Muscle of back (tissue), 3 donors: ENCODE measurements at regions not wholly inside any gene's neighbourhood (a gene's known extent, or its start where the extent isn't known, plus 50 kb on each side); places are given as distances from the start of the nearest gene placed in this dataset.
"Not testable (repeated sequence)": the region's sequence is repeated elsewhere in the genome, so short reads cannot be mapped to it uniquely, and the experiment has no call there.

Experiments
- DNase-seq, 3 donors: peaks; one replicate each; pipeline versions ENCODE4 v3.0.0 to v3.0.0-alpha.2; 2013

GRCh38 chr9:42377530-42378417, 194.3 kb downstream of the SPATA31A6 start:
- DNase-seq = not testable (repeated sequence)

GRCh38 chr9:42378418-42378815, 195.0 kb downstream of the SPATA31A6 start:
- no peak for DNase-seq

- DNase-seq = not testable (repeated sequence)
Measured at GRCh38 chr9:42379602-42380001, 196.1 kb downstream of the SPATA31A6 start.

GRCh38 chr9:42384585-42384984, 201.1 kb downstream of the SPATA31A6 start:
- DNase-seq = not testable (repeated sequence)

- DNase-seq = peak in 1 of 3 donors; percentile 42
Measured at GRCh38 chr9:42385574-42386120, 202.2 kb downstream of the SPATA31A6 start.

GRCh38 chr9:42386477-42386876, 203.0 kb downstream of the SPATA31A6 start:
- DNase-seq = no peak

- no peak for DNase-seq
Measured at GRCh38 chr9:42388146-42388690, 204.8 kb downstream of the SPATA31A6 start.

- no peak for DNase-seq
Measured at GRCh38 chr9:42388846-42389245, 205.4 kb downstream of the SPATA31A6 start.

GRCh38 chr9:42392773-42393455, 209.5 kb downstream of the SPATA31A6 start:
- DNase-seq = not testable (repeated sequence)

GRCh38 chr9:42396318-42396717, 212.9 kb downstream of the SPATA31A6 start:
- DNase-seq = no peak

- not testable (repeated sequence) for DNase-seq
Measured at GRCh38 chr9:42397336-42397735, 213.9 kb downstream of the SPATA31A6 start.

GRCh38 chr9:42402919-42403318, 219.5 kb downstream of the SPATA31A6 start:
- DNase-seq = not testable (repeated sequence)

GRCh38 chr9:42409581-42409980, 226.1 kb downstream of the SPATA31A6 start:
- DNase-seq = not testable (repeated sequence)

- not testable (repeated sequence) for DNase-seq
Measured at GRCh38 chr9:42412354-42412753, 228.9 kb downstream of the SPATA31A6 start.

- DNase-seq = not testable (repeated sequence)
Measured at GRCh38 chr9:42414865-42415264, 231.4 kb downstream of the SPATA31A6 start.

GRCh38 chr9:42419652-42420051, 236.2 kb downstream of the SPATA31A6 start:
- not testable (repeated sequence) for DNase-seq

- DNase-seq = not testable (repeated sequence)
Measured at GRCh38 chr9:42420324-42420723, 236.9 kb downstream of the SPATA31A6 start.

- not testable (repeated sequence) for DNase-seq
Measured at GRCh38 chr9:42421630-42422029, 238.2 kb downstream of the SPATA31A6 start.

- DNase-seq = peak in 1 of 3 donors; percentile 4
Measured at GRCh38 chr9:42430674-42431615, 247.5 kb downstream of the SPATA31A6 start.

GRCh38 chr9:42431616-42432010, 248.2 kb downstream of the SPATA31A6 start:
- not testable (repeated sequence) for DNase-seq
